Endothelial cell of umbilical vein (primary cell): ENCODE measurements at regions not wholly inside any gene's neighbourhood (a gene's known extent, or its start where the extent isn't known, plus 50 kb on each side); places are given as distances from the start of the nearest gene placed in this dataset.

Experiments
- BruUV-seq: library from RNA; stranded (reverse); fragments of 400-500 nt; replicated peaks from 2 replicates; lab custom pipeline; 2021; lab: Mats Ljungman, UMichigan
- CTCF ChIA-PET: fragments of 300-600, 350-600 bp; sonication (Branson Sonifier 250); formaldehyde crosslinking; loops from one replicate; lab custom pipeline; 2021; ENCODE audit warnings: antibody characterized with exemption, inconsistent platforms; lab: Charles Lee
- POLR2A ChIA-PET: fragments of 300-600, 350-600 bp; sonication (Branson Sonifier 250); formaldehyde crosslinking; loops from one replicate; lab custom pipeline; 2021; ENCODE audit warnings: antibody characterized with exemption, inconsistent platforms; lab: Charles Lee
- DNase-seq: peaks from one replicate; pipeline ENCODE4 v3.0.0-alpha.2; 2011; ENCODE audit warnings: low read depth, low spot score
- FAIRE-seq: peaks from 2 replicates; lab custom pipeline; 2011; peaks lifted over from hg19 to GRCh38; lab: Jason Lieb, UNC
- H2AFZ ChIP-seq: 2 replicates; pipeline ENCODE4 v1.6.0; 2012; ENCODE audit warnings: low read depth, low read length, control low read depth, inconsistent platforms
- H3K27ac ChIP-seq: 2 replicates; pipeline ENCODE4 v1.5.1; 2011; ENCODE audit warnings: low read depth, mild to moderate bottlenecking, control low read depth, low read length, moderate library complexity; ENCODE audit not compliant: insufficient read depth
- H3K27me3 ChIP-seq, 2 experiments: 2 replicates each; pipeline versions ENCODE4 v1.6.0 to v1.6.1; 2011; ENCODE audit warnings: low read length in 2 of 2, mixed read lengths in 1 of 2; ENCODE audit not compliant: control insufficient read depth in 2 of 2, insufficient read depth in 2 of 2
- H3K36me3 ChIP-seq, 2 experiments: 2 replicates in 1 of 2; 3 replicates in 1 of 2; pipeline ENCODE4 v1.5.1; 2011; ENCODE audit warnings: low read length in 2 of 2, mild to moderate bottlenecking in 1 of 2, moderate library complexity in 1 of 2; ENCODE audit not compliant: control insufficient read depth in 2 of 2, insufficient read depth in 2 of 2; ENCODE audit errors: extremely low read depth in 1 of 2
- H3K4me1 ChIP-seq: 3 replicates; pipeline ENCODE4 v1.5.1; 2011; ENCODE audit warnings: mild to moderate bottlenecking, low read length; ENCODE audit not compliant: control insufficient read depth, insufficient read depth; ENCODE audit errors: extremely low read depth
- H3K4me2 ChIP-seq: 2 replicates; pipeline ENCODE4 v1.6.1; 2011; ENCODE audit warnings: low read length, control low read depth, mixed read lengths; ENCODE audit not compliant: insufficient read depth
- H3K4me3 ChIP-seq, 3 experiments: fragments of 200-600 bp in 1 of 3; sonication (generic), shearing (Covaris generic) in 1 of 3; replicated peaks in 1 of 3; 2 replicates each; pipeline ENCODE4 v1.5.1; 2011 to 2016; ENCODE audit warnings: control low read depth in 3 of 3, low read length in 3 of 3, mild to moderate bottlenecking in 2 of 3, inconsistent platforms in 1 of 3, low read depth in 1 of 3, moderate library complexity in 1 of 3; ENCODE audit not compliant: insufficient read depth in 1 of 3
- H3K79me2 ChIP-seq: 2 replicates; pipeline ENCODE4 v1.6.0; 2012; ENCODE audit warnings: low read length, inconsistent platforms; ENCODE audit not compliant: control insufficient read depth, insufficient read depth
- H3K9ac ChIP-seq: replicated peaks from 2 replicates; pipeline ENCODE3; 2011; ENCODE audit warnings: low read length, control low read depth; ENCODE audit not compliant: insufficient read depth; ENCODE audit errors: extremely low read depth
- H3K9me1 ChIP-seq: replicated peaks from 3 replicates; pipeline ENCODE4 v1.6.0; 2011; ENCODE audit warnings: mild to moderate bottlenecking, low read length; ENCODE audit not compliant: control insufficient read depth, insufficient read depth; ENCODE audit errors: extremely low read depth
- H3K9me3 ChIP-seq: replicated peaks from 2 replicates; pipeline ENCODE4 v1.5.1; 2012; ENCODE audit warnings: low read length, inconsistent platforms; ENCODE audit not compliant: control insufficient read depth, insufficient read depth
- H4K20me1 ChIP-seq: replicated peaks from 2 replicates; pipeline ENCODE3; 2011; ENCODE audit warnings: mild to moderate bottlenecking, low read length; ENCODE audit not compliant: control insufficient read depth, insufficient read depth; ENCODE audit errors: extremely low read depth
- CTCF ChIP-seq, 2 donors: IDR thresholded peaks; 1 replicate in 1 of 2; 2 replicates in 1 of 2; pipeline ENCODE4 v1.5.1; 2011; ENCODE audit warnings: low read length in 2 of 2, mild to moderate bottlenecking in 2 of 2, moderate library complexity in 2 of 2, control low read depth in 1 of 2, inconsistent platforms in 1 of 2, low read depth in 1 of 2; ENCODE audit not compliant: insufficient read depth in 1 of 2; ENCODE audit errors: extremely low read depth in 1 of 2
- EZH2 ChIP-seq: IDR thresholded peaks from 2 replicates; pipeline ENCODE4 v1.6.1; 2012; ENCODE audit warnings: borderline replicate concordance, low read depth, mild to moderate bottlenecking, moderate library complexity, low read length, inconsistent platforms; ENCODE audit not compliant: severe bottlenecking
- FOS ChIP-seq: IDR thresholded peaks from 2 replicates; pipeline ENCODE4 v1.6.1; 2011; ENCODE audit warnings: mild to moderate bottlenecking, low read length, moderate library complexity, borderline replicate concordance; ENCODE audit not compliant: insufficient read depth
- GATA2 ChIP-seq: IDR thresholded peaks from 2 replicates; pipeline ENCODE4 v1.7.0; 2011; ENCODE audit warnings: low read depth, mild to moderate bottlenecking, moderate library complexity, mixed read lengths, low read length; ENCODE audit not compliant: insufficient read length, insufficient read depth
- JUN ChIP-seq: IDR thresholded peaks from 2 replicates; pipeline ENCODE4 v1.6.1; 2011; ENCODE audit warnings: borderline replicate concordance, low read depth; ENCODE audit not compliant: insufficient read length, insufficient read depth
- MAX ChIP-seq: IDR thresholded peaks from 2 replicates; pipeline ENCODE4 v1.6.1; 2011; ENCODE audit not compliant: insufficient read depth, insufficient read length
- MYC ChIP-seq: IDR thresholded peaks from one replicate; pipeline ENCODE4 v1.6.1; 2011; ENCODE audit warnings: mild to moderate bottlenecking, low read depth, low read length
- POLR2A ChIP-seq: IDR thresholded peaks from 2 replicates; pipeline ENCODE4 v1.6.1; 2012; ENCODE audit warnings: low read depth, mild to moderate bottlenecking, control low read depth, low read length
- POLR2AphosphoS5 ChIP-seq: IDR thresholded peaks from 2 replicates; pipeline ENCODE4 v1.6.1; 2012; ENCODE audit warnings: low read depth, mild to moderate bottlenecking, control low read depth, low read length, moderate library complexity; ENCODE audit not compliant: insufficient read depth
- dilution Hi-C: fragments of 300-500 bp; cut with MboI; formaldehyde crosslinking; loops from one replicate; pipeline ENCODE4 v1.15.0; 2019; ENCODE audit warnings: low sequenced_read_pairs; ENCODE audit not compliant: extremely low pct_ligation_motif_present
- intact Hi-C: fragments of 100-400 bp; cut with micrococcal nuclease; formaldehyde crosslinking; loops from one replicate; pipeline ENCODE4 v1.10.0; 2022

GRCh38 chr13:99736541-99736940, 235.0 kb downstream of the ZIC5 start:
- no peaks in the 10 kb centered on the region for H3K79me2 ChIP-seq
- no peaks in the 10 kb centered on the region for H4K20me1 ChIP-seq
- H3K4me1 ChIP-seq, result no peaks in the 10 kb centered on the region
- H3K27me3 ChIP-seq, result no peaks in the 10 kb centered on the region
- intact Hi-C loops, result no loop called here
- no peak for FAIRE-seq
- no peaks in the 10 kb centered on the region for H3K9me1 ChIP-seq
- H3K9ac ChIP-seq, result no peak overlapping the region
- BruUV-seq, result no TSS peak
- DNase-seq, result no peak
- ChIA-PET POLR2A (no interaction called here), CTCF (interaction anchor here (1.9 kb wide), 1 partner anchor 9 kb away, joined by 5 read pairs; no protein-coding TSS in a partner anchor)
- H2AFZ ChIP-seq, result no peak overlapping the region
- TF ChIP-seq CTCF (IDR thresholded peaks at IDR 0.05; ENCODE audit: extremely low read depth in 1 of 2, insufficient read depth in 1 of 2, low read depth in 1 of 2, low read length in 2 of 2), result no peak
- TF ChIP-seq POLR2AphosphoS5, result no peak
- no peak for TF ChIP-seq MAX
- H3K27ac ChIP-seq, result no peak overlapping the region
- H3K36me3 ChIP-seq, result no peaks in the 10 kb centered on the region
- H3K4me2 ChIP-seq, result no peak overlapping the region
- H3K9me3 ChIP-seq, result no peaks in the 10 kb centered on the region
- dilution Hi-C loops, result no loop called here
- no peak overlapping the region for H3K4me3 ChIP-seq

GRCh38 chr13:99734013-99734693, 232.9 kb downstream of the TM9SF2 start:
- no peak for FAIRE-seq
- dilution Hi-C loops, result no loop called here
- H3K4me3 ChIP-seq, result no peak overlapping the region

More at GRCh38 chr13:99734013-99734693, 232.9 kb downstream of the TM9SF2 start:
- H3K4me1 ChIP-seq, result no peaks in the 10 kb centered on the region
- DNase-seq, result no peak
- intact Hi-C loops, result no loop called here
- no TSS peak for BruUV-seq
- no peaks in the 10 kb centered on the region for H3K36me3 ChIP-seq
- no peaks in the 10 kb centered on the region for H3K9me3 ChIP-seq
- no peaks in the 10 kb centered on the region for H3K79me2 ChIP-seq
- TF ChIP-seq CTCF (IDR thresholded peaks at IDR 0.05; ENCODE audit: extremely low read depth in 1 of 2, insufficient read depth in 1 of 2, low read depth in 1 of 2, low read length in 2 of 2), result no peak
- TF ChIP-seq MAX, result no peak
- TF ChIP-seq JUN, result no peak
- no peak for TF ChIP-seq MYC
- no peak for TF ChIP-seq GATA2
- no peak for TF ChIP-seq POLR2AphosphoS5
- TF ChIP-seq POLR2A, result no peak
- TF ChIP-seq EZH2, result no peak
- TF ChIP-seq FOS, result no peak
- no peaks in the 10 kb centered on the region for H4K20me1 ChIP-seq
- no peaks in the 10 kb centered on the region for H3K9me1 ChIP-seq
- no peak overlapping the region for H3K27ac ChIP-seq
- H3K27me3 ChIP-seq, result no peaks in the 10 kb centered on the region
- POLR2A ChIA-PET, result no interaction called here
- H2AFZ ChIP-seq, result no peak overlapping the region
- no peak overlapping the region for H3K9ac ChIP-seq
- no peak overlapping the region for H3K4me2 ChIP-seq
- CTCF ChIA-PET, result interaction anchor here (1.2 to 1.9 kb wide), 2 partner anchors 9 to 11 kb away, joined by 3 to 5 read pairs; no protein-coding TSS in a partner anchor
